GF-D8 (cell line): ENCODE measurements at regions not wholly inside any gene's neighbourhood (a gene's known extent, or its start where the extent isn't known, plus 50 kb on each side); places are given as distances from the start of the nearest gene placed in this dataset.
"Not testable (repeated sequence)": the region's sequence is repeated elsewhere in the genome, so short reads cannot be mapped to it uniquely, and the experiment has no call there.

Source experiments
- DNase-seq: peaks from one replicate; lab custom pipeline; 2025; lab: John Stamatoyannopoulos, UW

- DNase-seq, result no peak
Observed at GRCh38 chr5:125950012-125950615, 473.1 kb upstream of the GRAMD2B start.

DNA sequence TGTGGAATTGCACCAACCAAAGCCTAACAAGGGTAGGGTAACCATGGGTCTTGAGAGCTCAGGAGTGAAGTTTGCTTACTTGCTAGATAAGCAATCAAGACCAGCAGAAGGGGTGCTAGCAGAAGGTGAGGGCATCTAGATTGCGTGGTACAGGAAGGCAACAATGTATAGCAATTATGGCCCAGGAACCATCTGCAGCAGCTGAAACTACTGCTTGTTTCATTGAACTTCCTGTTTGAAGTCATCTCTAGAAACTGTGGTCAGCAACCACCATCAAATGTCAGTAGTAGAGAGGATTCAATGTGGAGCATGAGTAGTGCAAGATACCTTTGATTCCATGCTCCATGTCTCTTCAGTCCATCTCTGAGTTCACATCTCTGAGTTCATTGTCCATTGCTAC lies 462.1 kb upstream of the GRAMD2B start:
- DNase-seq, result no peak

DNA sequence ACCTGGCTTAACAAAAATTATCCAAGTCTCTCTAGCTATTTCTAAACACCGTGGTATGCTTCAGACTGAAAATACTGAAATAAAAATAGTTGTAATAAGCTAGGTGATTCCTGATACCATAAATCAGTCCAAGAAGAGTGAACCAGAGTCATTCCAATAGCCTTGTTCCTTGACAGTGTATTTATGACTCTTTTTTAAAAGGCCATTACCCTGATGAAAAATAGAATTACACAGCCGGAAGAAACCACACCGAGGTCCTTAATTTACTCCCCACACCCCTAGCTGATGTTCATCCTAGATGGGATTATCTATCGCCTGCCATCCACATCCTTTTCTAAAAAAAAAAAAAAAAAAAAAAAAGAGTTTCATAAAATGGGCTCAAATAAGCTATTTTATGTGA lies 457.6 kb upstream of the GRAMD2B start:
- DNase-seq, result no peak

DNA sequence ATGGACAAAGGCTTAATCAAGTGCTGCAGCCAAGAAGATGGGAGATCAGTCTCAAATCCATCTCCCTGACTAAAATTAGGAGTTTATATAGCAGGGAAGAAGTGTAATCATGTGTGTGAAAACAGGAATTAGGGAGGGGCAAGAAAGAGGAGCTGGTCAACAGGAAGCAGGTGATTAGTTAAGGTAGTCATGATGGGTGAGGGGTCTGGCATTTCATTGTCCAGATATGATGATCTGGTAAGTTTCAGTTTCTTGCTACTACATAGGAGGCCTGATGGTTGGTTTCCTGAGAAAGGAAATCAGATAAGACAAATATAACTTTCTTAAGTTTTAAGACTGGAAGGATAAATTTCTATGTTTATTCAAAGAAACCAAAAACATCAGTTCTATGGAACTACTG lies 455.6 kb upstream of the GRAMD2B start:
- DNase-seq, result no peak

GRCh38 chr5:125969011-125969813 lies 454.0 kb upstream of the GRAMD2B start:
- DNase-seq, result no peak

- DNase-seq, result no peak
Observed at GRCh38 chr5:125969814-125970171, 453.4 kb upstream of the GRAMD2B start.

- DNase-seq, result no peak
Observed at GRCh38 chr5:125970631-125971307, 452.4 kb upstream of the GRAMD2B start.

GRCh38 chr5:125972706-125973105 lies 450.5 kb upstream of the GRAMD2B start:
- no peak for DNase-seq

DNA sequence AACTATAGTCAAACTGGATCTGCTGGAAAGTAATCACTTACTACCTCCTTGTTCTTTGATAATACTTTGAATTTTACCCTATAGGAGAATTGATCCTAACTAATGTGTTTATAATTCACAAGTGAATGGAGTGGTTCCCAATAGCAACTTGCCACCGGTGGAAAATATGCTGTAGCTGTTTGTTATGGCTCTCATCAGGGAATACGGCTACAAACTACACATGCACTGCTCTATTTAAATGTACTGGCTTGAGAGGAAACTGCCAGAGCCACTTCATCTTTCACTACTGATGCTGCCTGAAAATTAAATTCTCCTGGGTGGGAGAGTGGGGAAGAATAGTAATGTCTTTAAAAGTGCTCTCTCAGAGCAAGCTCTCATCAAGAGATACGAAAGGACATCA lies 448.5 kb upstream of the GRAMD2B start:
- no peak for DNase-seq

DNA sequence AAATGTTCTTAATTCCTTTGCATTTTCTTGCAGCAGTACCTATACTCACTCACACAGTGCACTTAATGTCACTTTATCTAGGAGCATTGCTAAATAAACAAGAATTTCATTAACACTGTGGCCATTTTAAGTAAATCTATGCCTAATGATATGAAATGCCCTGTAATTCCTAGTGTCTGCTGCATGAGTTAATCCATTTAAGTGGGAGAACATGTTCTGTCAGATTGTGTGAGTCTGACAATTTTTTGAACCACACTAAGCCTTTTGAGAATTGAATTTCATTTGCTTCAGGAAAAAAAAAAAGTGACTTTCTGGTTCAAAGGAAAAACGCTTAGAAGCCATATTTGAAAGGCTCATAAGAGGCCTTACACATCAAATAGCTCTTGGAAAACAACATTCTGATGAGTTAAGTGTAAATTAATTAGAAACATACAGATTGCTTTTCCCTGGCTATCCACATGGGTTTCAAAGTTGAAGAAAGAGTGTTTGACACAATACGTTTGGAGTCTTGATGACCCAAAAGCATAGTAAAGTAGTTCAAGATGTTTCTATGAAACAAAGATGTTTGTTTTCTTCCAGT lies 446.7 kb upstream of the GRAMD2B start:
- DNase-seq, result no peak

GRCh38 chr5:125978015-125978414 lies 445.2 kb upstream of the GRAMD2B start:
- no peak for DNase-seq

- no peak for DNase-seq
Observed at GRCh38 chr5:125979636-125980035, 443.6 kb upstream of the GRAMD2B start.

- DNase-seq, result no peak
Observed at GRCh38 chr5:125981016-125981415, 442.2 kb upstream of the GRAMD2B start.

DNA sequence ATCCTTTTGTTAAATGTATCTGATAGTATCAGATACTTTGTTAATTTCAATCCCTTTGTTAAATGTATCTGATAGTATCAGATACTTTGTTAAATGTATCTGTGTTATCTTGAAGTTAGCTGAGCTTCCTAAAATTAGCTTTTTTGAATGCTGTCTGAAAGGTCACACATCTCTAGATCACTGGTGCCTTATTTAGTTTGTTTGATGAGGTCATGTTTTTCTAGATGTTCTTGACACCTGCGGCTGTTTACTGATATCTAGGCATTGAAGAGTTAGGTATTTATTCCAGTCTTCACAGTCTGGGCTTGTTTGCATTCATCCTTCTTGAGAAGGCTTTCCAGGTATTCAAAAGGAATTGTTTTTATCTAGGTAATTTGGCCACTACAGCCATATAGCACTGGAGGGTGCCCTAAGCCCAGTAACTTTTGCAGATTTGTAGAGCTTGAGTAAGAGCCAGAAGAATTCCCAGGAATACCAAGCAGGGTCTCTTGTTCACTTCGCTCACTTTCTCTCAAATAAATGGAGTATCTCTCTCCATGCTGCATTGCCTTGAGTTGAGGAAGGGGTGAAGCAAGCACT lies 435.4 kb upstream of the GRAMD2B start:
- no peak for DNase-seq

DNA sequence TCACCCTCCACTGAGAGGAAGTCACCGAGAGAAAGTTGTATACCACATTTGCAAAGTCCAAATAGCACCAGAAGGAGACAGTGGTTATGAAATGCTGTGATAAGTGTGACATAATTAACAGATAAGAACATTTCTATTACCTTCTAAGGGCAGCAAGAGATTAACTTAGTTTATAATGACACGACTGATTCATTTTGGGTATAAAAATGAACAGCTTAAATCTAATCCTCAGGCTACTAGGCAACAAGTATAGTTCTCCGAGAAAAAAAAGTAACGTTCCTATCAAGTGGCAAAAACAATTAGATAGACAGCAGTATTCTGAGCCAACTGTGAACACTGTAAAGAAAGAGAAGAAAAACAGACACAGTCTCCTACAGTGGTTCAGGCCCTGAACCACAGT lies 431.2 kb upstream of the GRAMD2B start:
- DNase-seq, result no peak

GRCh38 chr5:125999271-126000030 lies 423.8 kb upstream of the GRAMD2B start:
- not testable (repeated sequence) for DNase-seq

DNA sequence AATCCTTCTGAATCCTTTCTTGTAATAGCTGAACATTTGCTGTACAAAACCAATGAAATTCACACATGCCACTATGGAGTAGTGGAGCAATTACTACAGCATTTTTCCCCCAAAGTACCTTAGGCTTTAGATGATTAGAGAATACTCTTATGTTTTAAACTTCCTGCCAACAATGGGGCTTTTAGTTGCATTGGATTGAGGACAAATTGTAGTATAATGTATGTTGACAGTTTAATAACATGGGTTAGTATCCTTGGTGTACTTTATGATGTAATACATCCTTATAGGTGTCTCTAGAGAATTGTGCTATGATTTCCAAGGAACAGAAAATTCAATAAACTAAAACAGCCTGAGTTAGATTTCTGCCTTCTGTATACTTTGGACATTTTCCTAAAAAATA lies 422.7 kb upstream of the GRAMD2B start:
- DNase-seq, result no peak

DNA sequence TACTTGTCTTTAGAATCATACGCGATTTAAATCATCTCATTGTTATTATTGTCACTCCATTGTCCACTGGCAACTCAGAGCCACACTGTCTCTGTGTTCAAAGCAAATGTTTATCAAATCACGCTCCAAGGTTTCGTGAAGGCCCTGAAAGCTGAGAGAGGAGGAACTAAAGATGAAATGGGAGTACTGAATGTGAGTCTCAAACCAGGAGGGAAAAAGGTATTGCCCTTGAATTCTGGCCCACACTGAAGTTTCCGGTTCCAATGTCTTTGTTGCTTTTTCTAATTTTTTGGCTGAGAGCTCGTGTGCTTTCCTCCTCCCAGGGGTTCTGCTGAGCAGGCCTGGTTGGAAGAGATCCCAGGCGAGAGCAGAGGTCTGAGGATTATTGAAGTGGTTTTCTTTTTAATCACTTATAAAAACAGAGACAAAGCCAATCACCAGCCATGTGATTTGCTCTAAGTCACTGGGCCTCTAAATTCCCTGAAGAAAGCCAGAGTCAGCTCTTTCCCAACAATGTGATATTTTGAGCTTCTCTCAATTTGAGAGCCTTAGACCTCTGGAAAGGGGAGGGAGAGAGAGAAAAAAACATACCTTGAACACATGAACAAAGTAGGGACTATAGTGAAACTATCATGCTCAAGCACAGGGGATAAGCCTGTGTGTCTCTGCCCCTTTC lies 420.8 kb upstream of the GRAMD2B start:
- no peak for DNase-seq

GRCh38 chr5:126003309-126003708 lies 419.9 kb upstream of the GRAMD2B start:
- no peak for DNase-seq

GRCh38 chr5:126004636-126005035 lies 418.6 kb upstream of the GRAMD2B start:
- no peak for DNase-seq

DNA sequence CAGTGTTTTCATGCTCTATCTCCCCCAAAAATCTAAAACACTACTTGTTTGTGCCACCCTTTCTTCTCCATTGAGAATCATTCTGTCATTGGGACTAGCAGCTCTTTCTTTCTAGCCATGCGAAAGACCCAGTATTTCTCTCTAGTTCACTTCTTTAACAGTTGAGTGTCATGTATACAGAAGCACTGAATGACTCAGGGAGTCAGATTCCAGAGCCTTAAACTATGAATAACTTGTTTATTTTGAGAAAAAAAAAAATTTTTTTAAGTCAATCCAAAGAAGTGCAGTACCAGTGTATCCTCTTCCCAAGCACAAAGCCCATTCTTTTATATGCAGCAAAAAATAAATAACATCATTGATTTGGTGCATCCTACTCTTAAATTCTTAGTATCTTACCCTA lies 415.4 kb upstream of the GRAMD2B start:
- no peak for DNase-seq
